GM23338 (cell line): ENCODE measurements at regions not wholly inside any gene's neighbourhood (a gene's known extent, or its start where the extent isn't known, plus 50 kb on each side); places are given as distances from the start of the nearest gene placed in this dataset.

Source experiments
- ATAC-seq: fragments of 200-7000 bp; cut with Tn5 transposase; 3 replicates; pipeline ENCODE4 v1.9.1; 2020
- DNase-seq: peaks from one replicate; pipeline ENCODE4 v3.0.0-alpha.2; 2015; ENCODE audit warnings: low spot score
- H2AFZ ChIP-seq: fragments of 200-600 bp; sonication (generic); 2 replicates; pipeline ENCODE4 v1.8.0; 2016; ENCODE audit warnings: antibody characterized with exemption, mild to moderate bottlenecking, moderate library complexity
- H3F3A ChIP-seq: fragments of 200-600 bp; sonication (generic); replicated peaks from 2 replicates; pipeline ENCODE4 v1.8.0; 2017; ENCODE audit warnings: antibody characterized with exemption, mixed run types, low read depth
- H3K27ac ChIP-seq: fragments of 200-600 bp; sonication (generic); 2 replicates; pipeline ENCODE4 v1.6.1; 2016; ENCODE audit warnings: low read depth
- H3K27me3 ChIP-seq: fragments of 200-600 bp; sonication (generic); 2 replicates; pipeline ENCODE4 v1.8.0; 2016; ENCODE audit warnings: mild to moderate bottlenecking, mixed run types, moderate library complexity; ENCODE audit not compliant: insufficient read depth
- H3K36me3 ChIP-seq: fragments of 200-600 bp; sonication (generic); 2 replicates; pipeline ENCODE4 v1.8.0; 2016; ENCODE audit warnings: mild to moderate bottlenecking; ENCODE audit not compliant: insufficient read depth
- H3K4me1 ChIP-seq: fragments of 200-600 bp; sonication (generic); 2 replicates; pipeline ENCODE4 v1.8.0; 2016; ENCODE audit warnings: mild to moderate bottlenecking, moderate library complexity; ENCODE audit not compliant: insufficient read depth
- H3K4me2 ChIP-seq: fragments of 200-600 bp; sonication (generic); 2 replicates; pipeline ENCODE4 v1.7.1; 2017; ENCODE audit warnings: mixed run types
- H3K4me3 ChIP-seq: fragments of 200-600 bp; sonication (generic); 2 replicates; pipeline ENCODE4 v1.6.1; 2016; ENCODE audit warnings: mixed run types
- H3K79me2 ChIP-seq: fragments of 200-600 bp; sonication (generic); replicated peaks from 2 replicates; pipeline ENCODE4 v1.8.0; 2017; ENCODE audit warnings: mild to moderate bottlenecking; ENCODE audit not compliant: insufficient read depth
- H3K9me2 ChIP-seq: fragments of 200-600 bp; sonication (generic); 2 replicates; pipeline ENCODE4 v1.8.0; 2017; ENCODE audit not compliant: insufficient read depth
- H4K20me1 ChIP-seq: fragments of 200-600 bp; sonication (generic); replicated peaks from 2 replicates; pipeline ENCODE4 v1.8.0; 2017; ENCODE audit warnings: mild to moderate bottlenecking; ENCODE audit not compliant: insufficient read depth
- H3K27ac Mint-ChIP-seq: 2 replicates; pipeline ENCODE4 v1.8.0; 2020; ENCODE audit warnings: inconsistent platforms, mild to moderate bottlenecking, moderate library complexity, mixed read lengths
- H3K27me3 Mint-ChIP-seq: 3 replicates; pipeline ENCODE4 v1.8.0; 2022; ENCODE audit warnings: low read depth, mild to moderate bottlenecking, moderate library complexity, mixed read lengths, inconsistent platforms; ENCODE audit not compliant: insufficient read depth, poor library complexity
- H3K36me3 Mint-ChIP-seq: 3 replicates; pipeline ENCODE4 v1.8.0; 2021; ENCODE audit warnings: low read depth, mild to moderate bottlenecking, inconsistent platforms, moderate library complexity, mixed read lengths
- H3K4me1 Mint-ChIP-seq: 3 replicates; pipeline ENCODE4 v1.8.0; 2020; ENCODE audit warnings: mild to moderate bottlenecking, inconsistent platforms, mixed read lengths
- H3K4me3 Mint-ChIP-seq: 3 replicates; pipeline ENCODE4 v1.8.0; 2021; ENCODE audit warnings: moderate library complexity, mild to moderate bottlenecking, inconsistent platforms, mixed read lengths
- H3K9me3 Mint-ChIP-seq: 3 replicates; pipeline ENCODE4 v1.8.0; 2020; ENCODE audit warnings: moderate library complexity, mild to moderate bottlenecking, inconsistent platforms, mixed read lengths
- CREB1 ChIP-seq: fragments of 250-450 bp; sonication (Bioruptor Pico); IDR thresholded peaks from 2 replicates; pipeline ENCODE4 v1.5.0; 2020; ENCODE audit warnings: low read depth, mild to moderate bottlenecking, moderate library complexity
- NANOG ChIP-seq: IDR thresholded peaks from 2 replicates; pipeline ENCODE4 v1.6.1; 2016; ENCODE audit warnings: antibody characterized with exemption, borderline replicate concordance
- STAT1 ChIP-seq: IDR thresholded peaks from one replicate; pipeline ENCODE4 v1.6.1; 2016; ENCODE audit warnings: antibody characterized with exemption; ENCODE audit not compliant: unreplicated experiment
- ZNF331 ChIP-seq: fragments of 250-450 bp; sonication (Bioruptor Pico); IDR thresholded peaks from 2 replicates; pipeline ENCODE4 v1.5.0; 2020; ENCODE audit warnings: low read depth, mild to moderate bottlenecking, moderate library complexity
- TF ChIP-seq, protein P1 (sequence below): fragments of 250-450 bp; sonication (Bioruptor Pico); IDR thresholded peaks from 2 replicates; pipeline ENCODE4 v1.5.0; 2020; ENCODE audit warnings: mild to moderate bottlenecking, moderate library complexity
- TF ChIP-seq, protein P2 (sequence below): IDR thresholded peaks from 2 replicates; pipeline ENCODE4 v1.6.1; 2016; ENCODE audit warnings: antibody characterized with exemption
- TF ChIP-seq, protein P3 (sequence below), 2 experiments: fragments of 200-600 bp in 1 of 2; sonication (generic) in 1 of 2; conservative IDR thresholded peaks; 2 replicates each; pipeline versions ENCODE4 v1.5.1 to v1.6.1; 2016 to 2017; ENCODE audit warnings: antibody characterized with exemption in 2 of 2, low read depth in 2 of 2, mild to moderate bottlenecking in 2 of 2, moderate library complexity in 1 of 2

DNA sequence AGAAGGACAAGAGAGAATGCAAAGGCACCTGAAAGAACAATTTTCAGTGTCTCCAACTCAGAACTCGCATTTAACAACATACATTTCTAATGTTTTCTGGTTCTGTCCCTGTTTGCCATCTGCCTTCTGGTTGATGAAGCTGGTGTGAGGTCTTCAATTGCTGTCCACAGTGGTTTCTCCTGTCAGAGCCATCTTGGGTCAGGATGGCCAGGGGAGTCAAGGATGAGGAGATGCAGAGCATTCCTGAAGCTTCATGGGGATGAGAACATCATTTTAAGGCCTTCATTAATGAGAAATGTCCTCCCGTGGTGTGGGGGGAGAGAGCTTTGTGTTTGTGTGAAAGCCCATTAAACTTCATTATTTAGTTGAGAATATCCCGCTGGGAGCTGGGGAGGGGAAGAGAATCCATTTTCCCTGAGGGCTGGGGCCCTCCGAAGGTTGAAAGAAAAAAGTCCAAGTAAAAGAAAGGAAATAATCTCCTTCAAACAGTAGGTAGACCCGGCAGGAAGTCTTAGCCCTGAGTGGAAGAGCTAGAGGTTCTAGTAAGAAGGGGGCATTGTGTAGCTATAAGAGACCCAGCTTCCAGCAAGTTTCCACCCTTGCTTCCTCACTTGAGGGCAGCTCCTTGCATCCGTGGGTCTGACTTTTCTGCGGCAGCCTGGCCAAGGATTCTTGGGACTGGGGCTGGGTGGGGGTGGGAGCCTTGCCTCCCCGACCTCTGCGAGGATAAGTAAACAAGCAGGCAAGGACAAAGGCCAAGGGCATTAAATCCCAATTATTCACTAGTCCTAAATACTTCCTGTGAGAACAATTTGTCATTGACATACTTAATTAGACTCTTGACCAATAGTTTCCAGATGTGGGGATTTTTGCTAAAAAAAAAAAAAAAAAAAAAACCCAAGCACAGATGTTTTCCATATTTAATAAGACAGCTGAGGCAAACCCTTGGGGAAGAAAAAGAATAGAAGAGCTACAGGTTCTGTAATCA, 119.2 kb downstream of the MSX2 start:
- Histone ChIP-seq H3K79me2 (no peaks in the 10 kb centered on the region), H3K4me2 (no peak overlapping the region), H3K27me3 (no peaks in the 10 kb centered on the region), H3K9me2 (peaks cover 12% of the 10 kb centered on the region; the same call in 1 of the 2 replicates), H3K27ac (no peak overlapping the region), H3F3A (no peaks in the 10 kb centered on the region), H4K20me1 (no peaks in the 10 kb centered on the region), H2AFZ (no peak overlapping the region), H3K4me3 (no peak overlapping the region), H3K4me1 (no peaks in the 10 kb centered on the region), H3K36me3 (no peaks in the 10 kb centered on the region)
- Mint-ChIP-seq H3K27ac (no peak overlapping the region), H3K4me1 (peaks cover 15% of the 10 kb centered on the region), H3K27me3 (peaks cover 10% of the 10 kb centered on the region), H3K9me3 (peaks cover 10% of the 10 kb centered on the region; the same call in 2 of the 3 replicates), H3K4me3 (no peak overlapping the region), H3K36me3 (peaks cover 2% of the 10 kb centered on the region; the same call in 1 of the 3 replicates)
- TF ChIP-seq ZNF331 (CRISPR knock-in tag) (no peak), CREB1 (CRISPR knock-in tag) (no peak), STAT1 (no peak), NANOG (0 out of 2 replicates have a peak, but pooled peaks have one; percentile 12)
- TF ChIP-seq, protein P1, sequence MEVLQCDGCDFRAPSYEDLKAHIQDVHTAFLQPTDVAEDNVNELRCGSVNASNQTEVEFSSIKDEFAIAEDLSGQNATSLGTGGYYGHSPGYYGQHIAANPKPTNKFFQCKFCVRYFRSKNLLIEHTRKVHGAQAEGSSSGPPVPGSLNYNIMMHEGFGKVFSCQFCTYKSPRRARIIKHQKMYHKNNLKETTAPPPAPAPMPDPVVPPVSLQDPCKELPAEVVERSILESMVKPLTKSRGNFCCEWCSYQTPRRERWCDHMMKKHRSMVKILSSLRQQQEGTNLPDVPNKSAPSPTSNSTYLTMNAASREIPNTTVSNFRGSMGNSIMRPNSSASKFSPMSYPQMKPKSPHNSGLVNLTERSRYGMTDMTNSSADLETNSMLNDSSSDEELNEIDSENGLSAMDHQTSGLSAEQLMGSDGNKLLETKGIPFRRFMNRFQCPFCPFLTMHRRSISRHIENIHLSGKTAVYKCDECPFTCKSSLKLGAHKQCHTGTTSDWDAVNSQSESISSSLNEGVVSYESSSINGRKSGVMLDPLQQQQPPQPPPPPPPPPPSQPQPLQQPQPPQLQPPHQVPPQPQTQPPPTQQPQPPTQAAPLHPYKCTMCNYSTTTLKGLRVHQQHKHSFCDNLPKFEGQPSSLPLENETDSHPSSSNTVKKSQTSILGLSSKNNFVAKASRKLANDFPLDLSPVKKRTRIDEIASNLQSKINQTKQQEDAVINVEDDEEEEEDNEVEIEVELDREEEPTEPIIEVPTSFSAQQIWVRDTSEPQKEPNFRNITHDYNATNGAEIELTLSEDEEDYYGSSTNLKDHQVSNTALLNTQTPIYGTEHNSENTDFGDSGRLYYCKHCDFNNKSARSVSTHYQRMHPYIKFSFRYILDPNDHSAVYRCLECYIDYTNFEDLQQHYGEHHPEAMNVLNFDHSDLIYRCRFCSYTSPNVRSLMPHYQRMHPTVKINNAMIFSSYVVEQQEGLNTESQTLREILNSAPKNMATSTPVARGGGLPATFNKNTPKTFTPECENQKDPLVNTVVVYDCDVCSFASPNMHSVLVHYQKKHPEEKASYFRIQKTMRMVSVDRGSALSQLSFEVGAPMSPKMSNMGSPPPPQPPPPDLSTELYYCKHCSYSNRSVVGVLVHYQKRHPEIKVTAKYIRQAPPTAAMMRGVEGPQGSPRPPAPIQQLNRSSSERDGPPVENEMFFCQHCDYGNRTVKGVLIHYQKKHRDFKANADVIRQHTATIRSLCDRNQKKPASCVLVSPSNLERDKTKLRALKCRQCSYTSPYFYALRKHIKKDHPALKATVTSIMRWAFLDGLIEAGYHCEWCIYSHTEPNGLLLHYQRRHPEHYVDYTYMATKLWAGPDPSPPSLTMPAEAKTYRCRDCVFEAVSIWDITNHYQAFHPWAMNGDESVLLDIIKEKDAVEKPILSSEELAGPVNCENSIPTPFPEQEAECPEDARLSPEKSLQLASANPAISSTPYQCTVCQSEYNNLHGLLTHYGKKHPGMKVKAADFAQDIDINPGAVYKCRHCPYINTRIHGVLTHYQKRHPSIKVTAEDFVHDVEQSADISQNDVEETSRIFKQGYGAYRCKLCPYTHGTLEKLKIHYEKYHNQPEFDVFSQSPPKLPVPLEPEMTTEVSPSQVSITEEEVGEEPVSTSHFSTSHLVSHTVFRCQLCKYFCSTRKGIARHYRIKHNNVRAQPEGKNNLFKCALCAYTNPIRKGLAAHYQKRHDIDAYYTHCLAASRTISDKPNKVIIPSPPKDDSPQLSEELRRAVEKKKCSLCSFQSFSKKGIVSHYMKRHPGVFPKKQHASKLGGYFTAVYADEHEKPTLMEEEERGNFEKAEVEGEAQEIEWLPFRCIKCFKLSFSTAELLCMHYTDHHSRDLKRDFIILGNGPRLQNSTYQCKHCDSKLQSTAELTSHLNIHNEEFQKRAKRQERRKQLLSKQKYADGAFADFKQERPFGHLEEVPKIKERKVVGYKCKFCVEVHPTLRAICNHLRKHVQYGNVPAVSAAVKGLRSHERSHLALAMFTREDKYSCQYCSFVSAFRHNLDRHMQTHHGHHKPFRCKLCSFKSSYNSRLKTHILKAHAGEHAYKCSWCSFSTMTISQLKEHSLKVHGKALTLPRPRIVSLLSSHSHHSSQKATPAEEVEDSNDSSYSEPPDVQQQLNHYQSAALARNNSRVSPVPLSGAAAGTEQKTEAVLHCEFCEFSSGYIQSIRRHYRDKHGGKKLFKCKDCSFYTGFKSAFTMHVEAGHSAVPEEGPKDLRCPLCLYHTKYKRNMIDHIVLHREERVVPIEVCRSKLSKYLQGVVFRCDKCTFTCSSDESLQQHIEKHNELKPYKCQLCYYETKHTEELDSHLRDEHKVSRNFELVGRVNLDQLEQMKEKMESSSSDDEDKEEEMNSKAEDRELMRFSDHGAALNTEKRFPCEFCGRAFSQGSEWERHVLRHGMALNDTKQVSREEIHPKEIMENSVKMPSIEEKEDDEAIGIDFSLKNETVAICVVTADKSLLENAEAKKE: peak; percentile 92
- TF ChIP-seq, protein P2, sequence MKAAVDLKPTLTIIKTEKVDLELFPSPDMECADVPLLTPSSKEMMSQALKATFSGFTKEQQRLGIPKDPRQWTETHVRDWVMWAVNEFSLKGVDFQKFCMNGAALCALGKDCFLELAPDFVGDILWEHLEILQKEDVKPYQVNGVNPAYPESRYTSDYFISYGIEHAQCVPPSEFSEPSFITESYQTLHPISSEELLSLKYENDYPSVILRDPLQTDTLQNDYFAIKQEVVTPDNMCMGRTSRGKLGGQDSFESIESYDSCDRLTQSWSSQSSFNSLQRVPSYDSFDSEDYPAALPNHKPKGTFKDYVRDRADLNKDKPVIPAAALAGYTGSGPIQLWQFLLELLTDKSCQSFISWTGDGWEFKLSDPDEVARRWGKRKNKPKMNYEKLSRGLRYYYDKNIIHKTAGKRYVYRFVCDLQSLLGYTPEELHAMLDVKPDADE: no peak
- TF ChIP-seq, protein P3, sequence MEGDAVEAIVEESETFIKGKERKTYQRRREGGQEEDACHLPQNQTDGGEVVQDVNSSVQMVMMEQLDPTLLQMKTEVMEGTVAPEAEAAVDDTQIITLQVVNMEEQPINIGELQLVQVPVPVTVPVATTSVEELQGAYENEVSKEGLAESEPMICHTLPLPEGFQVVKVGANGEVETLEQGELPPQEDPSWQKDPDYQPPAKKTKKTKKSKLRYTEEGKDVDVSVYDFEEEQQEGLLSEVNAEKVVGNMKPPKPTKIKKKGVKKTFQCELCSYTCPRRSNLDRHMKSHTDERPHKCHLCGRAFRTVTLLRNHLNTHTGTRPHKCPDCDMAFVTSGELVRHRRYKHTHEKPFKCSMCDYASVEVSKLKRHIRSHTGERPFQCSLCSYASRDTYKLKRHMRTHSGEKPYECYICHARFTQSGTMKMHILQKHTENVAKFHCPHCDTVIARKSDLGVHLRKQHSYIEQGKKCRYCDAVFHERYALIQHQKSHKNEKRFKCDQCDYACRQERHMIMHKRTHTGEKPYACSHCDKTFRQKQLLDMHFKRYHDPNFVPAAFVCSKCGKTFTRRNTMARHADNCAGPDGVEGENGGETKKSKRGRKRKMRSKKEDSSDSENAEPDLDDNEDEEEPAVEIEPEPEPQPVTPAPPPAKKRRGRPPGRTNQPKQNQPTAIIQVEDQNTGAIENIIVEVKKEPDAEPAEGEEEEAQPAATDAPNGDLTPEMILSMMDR (conservative IDR thresholded peaks at IDR 0.05; ENCODE audit: low read depth in 2 of 2): no peak
- peak; percentile 32 for DNase-seq
- ATAC-seq: peak; percentile 78
